Cardiac muscle cell (in vitro differentiated cells and primary cell): ENCODE measurements at regions not wholly inside any gene's neighbourhood (a gene's known extent, or its start where the extent isn't known, plus 50 kb on each side); places are given as distances from the start of the nearest gene placed in this dataset.

Source experiments
- DNase-seq, 2 donors: peaks; one replicate each; pipeline versions ENCODE4 v3.0.0 to v3.0.0-alpha.2; 2010 to 2017; ENCODE audit warnings: low read depth in 1 of 2, low spot score in 1 of 2
- H3K27ac ChIP-seq: fragments of 200-600 bp; sonication (generic); 2 replicates; pipeline ENCODE4 v1.5.1; 2016
- H3K27me3 ChIP-seq: fragments of 200-600 bp; sonication (generic); 2 replicates; pipeline ENCODE4 v1.6.0; 2016; ENCODE audit warnings: control low read depth
- H3K36me3 ChIP-seq: fragments of 200-600 bp; sonication (generic); 2 replicates; pipeline ENCODE4 v1.5.1; 2016; ENCODE audit warnings: control low read depth
- H3K4me1 ChIP-seq: fragments of 200-600 bp; sonication (generic); 2 replicates; pipeline ENCODE4 v1.8.1; 2017; ENCODE audit warnings: low read depth, mild to moderate bottlenecking, mixed run types
- H3K4me3 ChIP-seq: fragments of 200-600 bp; sonication (generic); 2 replicates; pipeline ENCODE4 v1.5.1; 2016; ENCODE audit warnings: mild to moderate bottlenecking
- H3K9me3 ChIP-seq: fragments of 200-600 bp; sonication (generic); 2 replicates; pipeline ENCODE4 v1.5.1; 2017; ENCODE audit warnings: low read depth, mild to moderate bottlenecking, control low read depth
- CTCF ChIP-seq: IDR thresholded peaks from 2 replicates; pipeline ENCODE4 v1.5.1; 2012; ENCODE audit warnings: low read depth, mild to moderate bottlenecking, low read length

GRCh38 chr1:4593106-4593505 lies 61.3 kb upstream of the AJAP1 start:
- no peaks in the 10 kb centered on the region for H3K9me3 ChIP-seq
- H3K27ac ChIP-seq, result no peak overlapping the region
- no peaks in the 10 kb centered on the region for H3K27me3 ChIP-seq
- DNase-seq, result no peak
- no peak overlapping the region for H3K4me3 ChIP-seq
- H3K4me1 ChIP-seq, result no peaks in the 10 kb centered on the region
- H3K36me3 ChIP-seq, result no peaks in the 10 kb centered on the region
- no peak for TF ChIP-seq CTCF

GRCh38 chr1:4594286-4594991 lies 60.0 kb upstream of the AJAP1 start:
- Histone ChIP-seq H3K36me3 (no peaks in the 10 kb centered on the region), H3K27me3 (no peaks in the 10 kb centered on the region), H3K4me3 (no peak overlapping the region), H3K4me1 (no peaks in the 10 kb centered on the region), H3K9me3 (no peaks in the 10 kb centered on the region), H3K27ac (no peak overlapping the region)
- TF ChIP-seq CTCF, result no peak
- DNase-seq, result no peak

DNA sequence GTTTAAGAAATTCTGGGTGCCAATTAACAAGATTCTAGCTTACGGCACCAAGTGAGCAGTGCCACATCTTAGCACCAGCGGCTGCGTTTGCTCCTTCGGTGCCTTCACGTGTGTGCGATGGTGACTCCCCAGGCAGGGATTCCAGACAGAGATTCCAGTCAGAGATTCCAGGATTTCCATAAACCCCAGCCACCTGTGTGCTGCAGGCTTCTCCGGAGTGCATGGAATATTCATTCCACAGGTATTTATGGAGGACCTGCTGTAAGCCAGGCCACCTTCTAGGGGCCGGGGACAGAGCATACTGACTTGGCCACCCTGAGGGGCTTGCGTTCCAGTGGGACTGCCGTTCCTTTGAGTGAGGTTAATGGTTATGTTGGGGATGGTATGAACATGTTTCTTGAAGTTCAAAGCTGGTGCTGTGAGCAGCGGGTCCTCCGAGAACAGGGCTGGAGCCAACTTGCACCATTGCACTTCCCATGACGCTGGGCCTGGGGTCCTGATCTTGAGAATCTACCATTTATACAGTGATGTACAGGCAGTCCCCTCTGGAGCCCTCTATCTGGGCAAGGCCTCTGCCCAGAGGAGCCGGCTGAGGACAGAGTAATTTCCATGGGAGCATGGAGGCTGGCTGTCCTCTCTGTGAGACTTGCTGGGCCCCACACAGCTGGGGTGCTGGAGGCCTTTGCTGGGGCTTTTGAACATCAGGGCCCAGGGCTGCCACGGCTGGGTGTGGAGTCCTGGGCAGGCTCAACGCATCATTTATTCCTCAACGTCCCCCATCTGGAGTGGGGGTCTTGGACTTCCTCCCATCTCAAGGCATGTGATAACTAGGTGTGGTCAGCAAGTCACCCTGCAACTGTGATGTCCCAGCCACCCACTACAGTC lies 58.8 kb upstream of the AJAP1 start:
- TF ChIP-seq CTCF, result no peak
- no peak overlapping the region for H3K27ac ChIP-seq
- no peaks in the 10 kb centered on the region for H3K36me3 ChIP-seq
- H3K4me1 ChIP-seq, result no peaks in the 10 kb centered on the region
- no peaks in the 10 kb centered on the region for H3K27me3 ChIP-seq
- no peak overlapping the region for H3K4me3 ChIP-seq
- no peak for DNase-seq
- no peaks in the 10 kb centered on the region for H3K9me3 ChIP-seq

GRCh38 chr1:4596486-4596885 lies 57.9 kb upstream of the AJAP1 start:
- Histone ChIP-seq H3K4me3 (no peak overlapping the region), H3K27ac (no peak overlapping the region), H3K27me3 (no peaks in the 10 kb centered on the region), H3K4me1 (no peaks in the 10 kb centered on the region), H3K36me3 (no peaks in the 10 kb centered on the region), H3K9me3 (no peaks in the 10 kb centered on the region)
- no peak for TF ChIP-seq CTCF
- DNase-seq, result no peak

- no peaks in the 10 kb centered on the region for H3K36me3 ChIP-seq
- DNase-seq, result no peak
- no peak for TF ChIP-seq CTCF
- no peaks in the 10 kb centered on the region for H3K4me1 ChIP-seq
- H3K9me3 ChIP-seq, result no peaks in the 10 kb centered on the region
- H3K27me3 ChIP-seq, result no peaks in the 10 kb centered on the region
- H3K27ac ChIP-seq, result no peak overlapping the region
- no peak overlapping the region for H3K4me3 ChIP-seq
Measured at GRCh38 chr1:4597020-4597419, 57.4 kb upstream of the AJAP1 start.
